Activated CD4-positive, CD25-positive, alpha-beta regulatory T cell treated with anti-CD3 and anti-CD28 coated beads, Interleukin-2, amount 50 U/mL, for 72 hours (primary cell): ENCODE measurements at regions not wholly inside any gene's neighbourhood (a gene's known extent, or its start where the extent isn't known, plus 50 kb on each side); places are given as distances from the start of the nearest gene placed in this dataset.

Experiments
- DNase-seq: peaks from one replicate; pipeline ENCODE4 v3.0.0; 2021

DNA sequence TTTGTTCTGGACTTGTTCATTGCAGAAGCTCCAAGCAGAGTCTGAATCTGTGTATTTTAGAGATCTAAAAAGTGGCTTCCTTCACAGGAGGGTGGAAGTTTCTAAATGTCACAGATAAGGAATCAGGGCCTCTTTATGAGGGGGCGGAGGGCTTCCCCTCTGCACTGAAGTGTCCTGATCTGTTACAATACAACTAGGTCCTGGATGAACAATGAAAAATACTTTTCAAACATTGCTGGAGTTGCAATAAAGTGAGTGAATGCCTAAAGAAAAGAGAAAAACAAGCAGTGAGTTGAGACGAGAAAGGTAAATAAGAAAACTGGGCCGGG, 179.3 kb upstream of the HDAC4 start:
- DNase-seq = no peak

DNA sequence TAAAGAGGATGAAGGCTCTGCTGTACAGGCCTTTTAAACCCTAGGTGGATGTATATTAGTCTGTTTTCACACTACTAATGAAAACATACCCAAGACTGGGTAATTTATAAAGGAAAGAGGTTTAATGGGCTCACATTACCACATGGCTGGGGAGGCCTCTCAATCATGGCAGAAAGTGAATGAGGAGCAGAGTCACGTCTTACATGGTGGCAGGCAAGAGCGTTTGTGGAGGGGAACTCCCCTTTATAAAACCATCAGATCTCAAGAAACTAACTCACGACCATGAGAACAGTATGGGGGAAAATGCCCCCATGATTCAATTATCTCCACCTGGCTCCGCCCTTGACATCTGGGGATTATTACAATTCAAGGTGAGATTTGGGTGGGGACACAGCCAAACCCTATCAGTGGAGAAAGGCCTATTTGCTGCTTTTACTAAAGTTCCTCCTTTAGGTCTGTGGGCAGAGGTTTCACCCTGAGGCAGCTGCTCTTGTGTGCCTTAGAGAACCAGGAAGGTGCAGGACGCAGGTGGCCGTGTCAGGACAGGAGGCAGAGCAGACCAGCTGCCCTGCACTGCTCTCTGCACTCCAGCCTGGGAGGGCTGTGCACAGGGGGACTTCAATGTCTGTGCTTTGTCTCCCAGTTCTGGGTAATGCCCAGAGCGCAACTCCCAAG, 178.8 kb upstream of the HDAC4 start:
- DNase-seq = no peak

DNA sequence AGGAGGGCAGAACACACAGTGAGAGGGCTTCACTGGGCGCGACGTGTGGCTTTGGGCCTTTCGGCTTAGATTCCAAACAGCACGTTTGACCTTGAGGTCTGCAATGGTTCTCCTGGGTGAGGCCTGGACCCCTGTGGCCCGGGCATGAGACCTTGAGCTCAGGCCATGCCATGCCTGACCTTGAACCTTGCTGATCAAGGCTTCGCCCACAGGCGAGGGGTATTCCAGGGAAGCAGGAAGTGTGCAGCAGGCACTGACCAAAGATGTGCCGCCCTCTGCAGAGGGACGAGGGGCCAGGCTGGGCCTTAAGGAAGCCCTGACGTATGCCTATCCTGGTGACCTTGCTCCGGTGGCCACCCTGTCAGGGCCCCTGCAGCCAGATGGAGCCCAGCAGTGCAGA, 178.3 kb upstream of the HDAC4 start:
- no peak for DNase-seq

DNA sequence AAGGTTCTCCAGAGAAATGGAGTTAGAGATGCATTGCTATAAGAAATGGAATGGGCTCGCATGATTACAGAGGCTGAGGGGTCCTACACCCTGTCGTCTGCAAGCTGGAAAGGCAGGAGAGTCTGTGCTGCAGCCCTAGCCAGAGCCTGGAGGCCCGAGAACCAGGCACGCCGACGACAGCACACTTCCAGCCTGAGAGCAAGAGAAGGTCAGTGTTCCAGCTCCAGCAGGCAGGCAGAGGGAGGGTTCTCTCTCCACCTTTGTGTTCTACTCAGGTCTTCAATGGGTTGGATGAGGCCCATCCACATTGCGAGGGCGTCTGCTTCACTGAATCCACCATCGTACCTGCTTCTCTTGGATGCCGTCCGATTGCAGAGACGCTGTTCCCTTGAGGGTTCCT, 177.6 kb upstream of the HDAC4 start:
- no peak for DNase-seq

DNA sequence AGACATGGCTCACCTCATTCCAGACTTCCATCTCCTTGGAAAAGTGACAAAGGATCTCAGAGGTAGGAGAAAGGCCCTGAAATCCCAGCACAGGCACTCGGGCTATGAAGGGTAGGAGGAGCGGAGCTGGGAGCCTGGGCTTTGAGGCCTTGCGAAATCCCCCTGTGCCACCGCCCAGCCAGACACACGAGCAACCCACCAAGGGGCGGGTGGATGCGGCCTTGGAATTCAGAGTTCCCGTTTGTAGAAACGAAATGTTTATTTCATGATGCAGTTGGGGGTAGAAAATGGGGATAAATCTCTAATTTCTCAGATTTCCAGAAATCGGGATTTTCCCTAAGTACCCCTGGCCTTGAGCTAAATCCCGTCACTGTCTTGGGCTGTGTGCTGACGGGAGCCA, 177.1 kb upstream of the HDAC4 start:
- DNase-seq = no peak

DNA sequence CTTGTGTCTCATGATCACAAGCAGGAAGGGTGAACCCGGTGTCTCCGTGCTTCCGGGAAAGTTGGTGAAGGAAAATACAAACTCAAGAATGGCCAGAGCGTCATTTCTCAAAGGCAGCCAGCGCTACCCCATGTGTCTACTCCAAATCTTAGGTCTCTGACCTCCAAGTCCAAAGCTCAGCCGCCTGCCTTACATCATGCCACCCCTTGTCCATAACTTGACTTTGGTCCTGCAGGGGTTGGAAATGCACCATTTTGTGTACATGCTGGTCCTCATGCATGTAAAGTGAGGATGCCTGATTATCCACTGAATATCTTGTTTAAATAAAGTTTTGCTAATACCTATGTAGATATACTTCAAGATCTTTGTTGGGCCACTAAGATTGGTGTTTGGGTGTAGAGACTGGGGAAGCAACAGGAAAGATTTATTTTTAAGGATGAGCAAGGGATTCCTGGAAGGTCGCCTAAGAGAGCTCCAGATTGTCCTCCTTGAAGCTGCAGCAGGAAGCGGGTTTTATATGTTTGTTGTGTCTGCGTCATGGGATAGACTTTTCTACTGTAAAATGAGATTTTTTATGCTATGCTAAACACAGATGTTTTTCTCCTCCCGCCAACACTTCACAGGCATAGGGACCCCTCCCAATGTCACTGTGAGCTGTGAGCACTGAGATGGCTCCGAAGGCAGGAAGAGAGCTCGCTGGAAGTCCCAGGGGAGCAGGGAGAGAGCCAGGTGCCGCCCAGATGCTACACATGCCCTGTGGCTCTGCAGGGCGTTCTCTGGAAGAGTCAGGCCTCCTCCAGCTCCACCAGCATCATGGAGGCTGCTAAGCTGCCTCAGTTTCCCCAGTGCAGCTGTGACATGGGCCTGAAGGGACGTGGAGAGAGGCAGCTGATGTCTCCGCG, 176.2 kb upstream of the HDAC4 start:
- no peak for DNase-seq

DNA sequence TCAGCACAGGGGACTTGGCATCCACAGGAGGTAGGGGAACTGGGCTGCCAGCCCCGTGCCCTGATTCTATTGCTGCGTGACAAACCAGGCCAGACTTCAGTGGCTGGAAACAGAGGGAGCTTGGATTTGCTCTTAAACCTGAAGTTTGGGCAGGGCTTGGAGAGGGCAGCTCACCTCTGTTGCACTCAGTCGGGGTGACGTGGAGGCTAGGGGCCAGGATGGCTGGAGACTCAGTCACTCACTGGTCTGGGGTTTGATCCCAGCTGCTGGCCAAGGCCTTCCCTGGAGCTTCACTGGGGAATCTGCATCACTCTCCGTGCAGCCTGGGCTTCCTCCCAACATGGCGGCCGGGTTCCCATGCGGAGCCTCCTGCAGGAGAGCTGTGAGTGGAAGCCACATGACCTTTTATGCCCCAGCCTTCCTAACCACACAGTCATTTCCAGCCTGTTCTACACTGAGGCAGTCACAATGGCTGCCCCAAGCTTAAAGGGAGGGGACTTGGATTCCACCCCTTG, 175.2 kb upstream of the HDAC4 start:
- no peak for DNase-seq

DNA sequence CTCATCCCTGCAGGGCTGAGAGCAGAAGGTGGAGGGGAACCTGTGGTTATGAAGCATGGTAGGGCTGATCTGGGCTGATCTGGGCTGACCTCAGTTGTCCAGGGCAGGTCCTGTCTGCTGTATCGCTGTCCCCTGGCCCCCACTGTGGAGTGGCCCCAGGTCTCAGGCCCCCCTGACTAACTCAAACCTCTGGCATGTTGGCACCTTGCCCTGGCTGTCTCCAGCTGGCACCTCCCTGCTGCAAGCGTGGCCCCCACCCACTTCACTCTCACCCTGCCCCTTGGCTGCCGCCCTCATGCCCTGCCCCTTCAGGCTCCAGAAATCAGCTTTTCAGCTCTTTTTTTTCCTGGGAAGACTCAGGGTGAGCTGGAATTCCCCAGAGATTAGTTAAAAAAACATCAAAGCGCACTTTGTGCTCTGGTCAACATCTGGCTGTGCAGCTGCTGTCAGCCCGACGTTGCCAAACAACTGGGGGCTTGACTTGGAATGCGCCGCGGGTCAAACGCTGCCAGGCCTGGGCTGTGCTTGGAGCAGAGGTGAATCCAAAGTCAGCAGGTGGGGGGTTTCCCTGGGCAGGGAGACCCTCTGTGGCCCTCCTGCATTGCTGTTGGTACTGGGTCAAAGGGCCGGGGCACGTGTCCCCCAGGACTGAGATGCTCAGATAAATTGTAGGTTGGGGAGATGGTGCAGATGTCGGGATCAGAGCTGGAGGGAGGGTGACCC, 173.8 kb upstream of the HDAC4 start:
- no peak for DNase-seq

DNA sequence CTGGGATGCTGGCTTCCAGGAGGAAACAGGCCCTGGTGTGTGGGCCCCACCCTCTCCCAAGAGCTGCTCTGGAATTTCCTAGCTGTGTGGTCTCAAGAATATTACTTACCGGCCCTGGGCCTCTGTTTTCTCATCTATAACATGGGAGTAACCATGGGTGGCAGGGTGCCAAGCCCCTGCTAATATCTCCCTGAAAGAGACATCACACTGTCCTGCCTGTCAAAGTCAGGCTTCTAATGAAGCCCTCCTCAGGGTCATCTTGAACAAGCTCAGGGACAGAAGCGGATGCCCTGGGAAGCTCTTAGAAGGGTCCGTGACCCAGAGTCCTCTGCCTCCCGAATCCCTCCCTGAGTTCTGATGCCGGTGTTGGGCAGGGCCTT, 173.2 kb upstream of the HDAC4 start:
- DNase-seq = no peak

DNA sequence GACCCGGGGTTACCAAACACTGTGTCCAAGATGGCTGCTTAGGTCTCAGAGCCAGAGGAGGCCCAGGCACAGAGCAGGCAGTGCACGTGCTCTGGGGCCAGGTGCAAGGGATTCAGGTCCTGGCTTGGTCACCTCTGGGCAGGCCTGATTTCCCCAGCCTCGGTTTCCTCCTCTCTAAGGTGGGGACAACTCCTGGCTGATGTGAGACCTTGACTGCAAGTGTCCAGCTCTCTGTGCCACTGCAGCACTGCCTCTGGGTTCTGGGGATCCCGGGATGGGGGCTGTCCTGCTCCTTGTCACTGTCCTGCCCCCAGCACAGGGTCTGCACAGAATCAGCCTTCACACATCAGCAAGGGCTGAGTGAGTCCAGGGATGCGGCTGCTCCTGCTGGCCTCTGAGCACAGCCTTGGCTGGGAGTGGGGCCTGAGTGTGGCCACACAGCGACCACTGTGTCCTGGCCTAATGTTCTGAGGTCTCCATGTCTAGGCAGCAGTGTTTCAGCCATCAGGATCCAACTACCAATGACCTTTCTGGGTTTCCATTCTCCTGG, 170.2 kb upstream of the HDAC4 start:
- no peak for DNase-seq

DNA sequence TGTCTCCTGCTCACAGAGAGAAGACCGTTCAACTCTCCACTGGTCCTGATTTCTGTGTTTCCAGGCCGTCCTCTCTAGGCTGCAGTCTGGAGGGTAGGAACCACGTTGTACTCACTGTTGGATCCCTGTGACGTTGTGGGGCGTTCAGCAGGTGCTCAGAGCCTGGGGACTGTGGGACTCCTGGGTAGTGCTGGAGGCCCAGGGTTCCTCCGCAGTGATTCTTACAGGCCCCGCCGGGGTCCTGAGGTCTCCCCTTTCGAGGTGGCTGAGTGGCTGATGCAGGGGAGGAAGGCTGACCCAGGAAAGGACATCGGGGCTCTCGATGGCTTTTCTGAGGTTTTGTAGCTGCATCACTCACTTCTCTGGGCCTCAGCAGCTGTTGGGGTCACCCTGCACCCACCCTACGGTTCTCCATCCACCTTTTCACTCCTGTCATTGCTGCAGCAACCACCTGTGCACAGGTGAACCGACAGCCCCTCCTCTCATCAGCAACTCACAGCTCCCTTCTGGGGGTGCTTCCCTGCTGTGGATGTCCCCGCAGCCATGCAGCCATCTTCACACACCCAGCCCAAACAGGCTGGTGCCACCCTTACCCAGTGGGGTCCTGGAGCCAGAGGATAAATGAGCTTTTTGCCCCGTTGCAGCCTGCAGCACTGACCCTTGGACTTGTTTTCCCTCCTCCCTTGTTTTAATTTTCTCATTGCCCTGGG, 169.6 kb upstream of the HDAC4 start:
- DNase-seq = no peak

DNA sequence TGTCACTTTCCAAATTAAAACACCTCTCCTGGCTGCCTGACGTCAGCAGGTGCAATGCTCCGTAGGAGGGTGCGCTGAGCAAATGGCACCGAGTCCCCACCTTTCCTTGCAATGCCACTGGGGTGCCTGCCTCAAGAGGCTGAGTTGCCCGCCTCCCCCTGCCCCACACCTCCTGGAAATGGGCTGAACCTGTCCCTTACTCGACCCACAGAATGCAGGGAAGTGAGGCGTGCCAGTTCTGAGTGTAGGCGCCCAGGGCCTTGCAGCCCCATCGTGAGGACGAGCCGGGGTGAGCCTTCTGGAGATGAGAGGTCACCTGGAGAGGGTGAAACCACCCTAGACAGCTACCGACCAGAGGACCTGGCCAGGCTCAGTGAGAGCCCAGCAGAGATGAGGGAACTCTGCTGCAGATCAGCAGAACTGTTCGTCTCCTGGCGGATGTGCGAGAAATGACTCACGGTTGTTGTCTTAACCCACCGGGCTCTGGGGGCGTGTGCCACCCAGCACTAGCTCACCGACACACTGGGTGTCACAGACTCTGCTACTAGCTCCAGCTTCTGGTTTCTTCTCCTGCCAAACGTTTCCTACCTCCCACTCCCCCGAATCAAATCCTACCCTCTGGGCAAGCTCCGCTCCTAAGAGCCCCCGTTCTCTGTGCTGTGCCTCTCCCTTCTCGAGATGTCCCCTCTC, 168.7 kb upstream of the HDAC4 start:
- no peak for DNase-seq

DNA sequence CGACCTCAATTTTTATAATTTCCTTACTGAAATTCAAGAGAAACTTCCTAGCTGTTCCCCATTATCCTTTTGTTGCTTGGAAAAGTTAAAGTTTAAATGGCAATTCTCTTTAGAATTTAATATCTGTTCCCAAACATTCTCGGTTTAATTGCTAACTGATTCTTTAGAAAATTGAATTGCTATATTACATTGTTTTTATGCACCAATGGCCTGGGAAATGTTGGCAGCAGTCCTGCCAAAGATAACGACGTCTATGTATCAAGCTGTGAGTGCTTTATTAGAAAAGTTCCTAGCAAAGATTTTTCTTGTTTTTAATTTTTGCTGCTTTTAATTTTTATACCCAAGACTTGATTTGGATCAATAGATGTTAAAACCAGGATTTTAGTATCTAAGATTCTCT, 167.8 kb upstream of the HDAC4 start:
- DNase-seq = no peak

DNA sequence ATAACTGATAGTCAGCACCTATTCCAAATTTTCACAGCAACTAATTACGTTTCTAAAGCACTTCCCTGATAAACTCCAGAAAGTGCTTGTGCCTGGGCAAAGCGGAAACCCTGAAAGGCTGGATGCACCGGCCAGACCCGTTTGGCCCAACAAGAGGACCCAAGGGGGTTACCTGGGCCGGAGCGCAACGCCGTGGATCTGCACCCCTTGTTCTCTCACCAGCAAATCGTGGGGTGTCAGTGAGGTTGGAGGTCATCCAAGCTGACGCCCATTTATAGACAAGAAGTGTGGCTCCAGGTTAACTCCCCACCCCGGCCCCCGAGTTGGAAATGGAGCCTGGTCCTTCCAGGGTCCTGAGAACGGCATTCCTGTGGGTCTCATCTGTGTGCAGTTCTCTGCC, 167.0 kb upstream of the HDAC4 start:
- DNase-seq = no peak

DNA sequence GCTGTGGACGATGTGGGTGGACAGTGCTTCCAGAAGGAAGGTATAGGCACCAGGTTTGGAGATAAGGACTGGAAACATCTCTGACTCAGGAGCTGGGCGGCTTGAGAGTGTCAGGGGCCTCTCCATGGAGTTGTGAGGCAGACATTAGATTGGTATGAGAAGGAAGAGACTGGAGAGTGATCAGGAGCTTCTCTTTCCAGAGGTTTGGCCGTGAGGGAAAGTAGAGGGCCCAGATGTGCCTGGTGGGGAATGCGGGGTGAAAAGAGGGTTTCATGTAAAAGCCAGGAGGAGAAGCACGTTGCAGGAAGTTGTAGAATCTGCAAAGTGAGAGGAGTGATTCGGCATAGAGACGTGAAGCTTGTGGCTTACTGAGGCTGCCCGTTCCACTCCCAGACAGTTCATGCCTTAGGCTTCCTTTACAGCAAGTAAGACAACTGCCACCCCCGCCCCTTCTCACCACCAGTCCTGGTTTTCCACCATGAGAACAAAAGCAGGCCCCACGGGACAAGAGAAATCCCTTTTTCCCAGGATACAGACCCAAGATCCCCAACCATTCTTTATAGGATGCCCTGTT, 166.3 kb upstream of the HDAC4 start:
- no peak for DNase-seq

DNA sequence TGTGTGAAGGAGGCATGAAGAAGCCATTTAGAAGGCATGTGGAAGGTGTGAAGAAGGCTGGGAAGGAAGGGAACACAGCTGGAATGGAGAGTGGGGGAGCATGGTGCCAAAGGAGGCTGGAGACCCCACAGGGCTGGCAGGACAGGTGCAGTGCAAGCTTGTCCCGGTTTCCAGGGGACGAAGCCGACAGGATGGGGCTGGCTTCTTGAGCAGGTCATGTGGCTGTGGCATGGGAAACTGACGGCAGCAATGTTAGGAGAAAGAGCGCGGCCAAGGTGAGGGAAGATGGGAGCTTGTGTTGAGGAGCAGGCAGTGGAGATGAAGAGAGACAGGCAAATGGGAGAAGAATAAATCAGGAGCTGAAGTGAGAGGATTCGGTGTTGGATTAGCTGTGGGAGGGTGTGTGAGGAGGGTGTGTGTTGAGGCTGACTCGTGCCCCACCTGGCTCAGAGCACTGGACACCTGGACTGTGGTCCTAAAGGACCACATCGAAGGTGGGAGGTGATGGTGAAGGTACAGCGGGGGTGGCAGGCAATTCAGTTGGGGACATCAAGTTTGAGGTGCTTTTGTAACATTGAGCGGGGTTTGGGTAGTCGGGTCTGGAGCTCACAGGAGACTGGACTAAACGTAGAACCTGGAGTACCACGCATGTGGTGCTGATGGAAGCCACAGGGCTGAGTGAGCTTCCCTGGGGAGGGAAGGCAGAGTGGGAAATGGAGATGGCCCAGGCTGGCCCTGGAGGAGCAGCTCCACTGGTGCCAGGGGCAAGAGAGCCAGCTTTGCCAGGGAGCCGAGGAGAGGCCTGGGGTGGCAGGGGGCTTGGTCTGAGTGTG, 165.6 kb upstream of the HDAC4 start:
- peak; percentile 15 for DNase-seq

DNA sequence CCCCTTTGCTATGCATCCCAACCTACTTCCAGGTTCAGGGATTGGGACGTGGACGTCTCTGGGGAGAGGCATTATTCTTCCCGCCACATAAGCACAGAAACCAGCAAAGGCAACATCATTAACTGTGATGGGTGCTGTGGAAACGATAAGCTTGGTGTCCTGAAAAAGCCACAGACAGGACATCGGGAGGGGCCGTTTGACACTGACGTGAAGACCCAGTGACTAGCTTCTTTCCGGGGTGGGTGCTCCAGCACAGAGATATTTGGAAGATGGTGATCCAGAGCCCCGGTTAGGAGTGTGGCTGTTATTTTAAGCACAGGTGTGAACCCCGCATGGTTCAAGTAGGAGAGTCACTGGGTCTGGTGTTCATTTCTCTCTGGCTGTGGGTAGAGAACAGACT, 163.8 kb upstream of the HDAC4 start:
- peak; percentile 8 for DNase-seq

DNA sequence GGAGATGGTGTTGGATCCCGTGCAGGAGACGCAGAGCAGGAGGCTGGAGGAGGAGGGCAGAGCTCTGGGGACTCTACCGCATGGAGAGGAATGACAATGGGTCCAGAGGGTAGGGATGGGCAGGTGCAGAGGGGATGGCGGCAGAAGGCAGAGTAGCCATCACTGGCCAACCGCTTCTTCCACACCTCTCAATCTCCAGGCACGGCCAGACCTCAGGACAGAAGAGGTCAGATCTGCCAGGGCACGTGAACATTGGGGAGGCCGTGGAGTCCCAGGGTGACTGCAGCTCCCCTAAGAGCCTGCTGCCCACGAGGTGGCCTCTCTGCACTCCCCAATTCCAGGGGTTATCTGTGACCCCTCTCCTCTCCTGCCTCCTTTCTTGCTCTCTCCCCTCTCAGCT, 162.7 kb upstream of the HDAC4 start:
- DNase-seq = peak; percentile 4

DNA sequence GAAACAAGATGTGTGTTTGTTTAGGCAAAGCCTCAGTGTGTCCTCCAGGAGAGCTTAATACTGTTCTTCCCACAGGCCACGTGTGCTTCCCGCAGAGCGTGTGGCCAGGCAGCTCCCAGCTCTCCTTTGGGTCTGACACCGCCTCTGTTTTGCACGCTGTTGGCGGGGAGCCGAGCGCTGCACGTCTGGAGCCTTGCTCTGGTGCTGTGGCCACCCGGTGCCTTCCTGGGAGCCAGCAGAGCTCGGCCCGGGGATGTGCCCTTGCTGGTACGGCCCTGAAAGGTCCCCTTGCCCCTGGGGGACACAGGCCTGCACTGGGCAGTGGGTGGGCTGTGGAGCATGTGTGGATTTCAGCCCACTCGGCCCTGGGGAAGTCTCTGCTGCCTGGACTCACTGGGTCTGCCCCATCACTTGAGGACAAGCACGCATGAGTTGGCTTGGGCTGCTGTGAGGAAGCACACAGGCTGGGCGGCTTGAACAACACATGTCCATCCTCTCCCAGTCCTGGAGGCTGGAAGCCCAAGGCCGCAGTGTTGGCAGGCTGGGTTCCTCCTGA, 160.7 kb upstream of the HDAC4 start:
- DNase-seq = peak; percentile 21

DNA sequence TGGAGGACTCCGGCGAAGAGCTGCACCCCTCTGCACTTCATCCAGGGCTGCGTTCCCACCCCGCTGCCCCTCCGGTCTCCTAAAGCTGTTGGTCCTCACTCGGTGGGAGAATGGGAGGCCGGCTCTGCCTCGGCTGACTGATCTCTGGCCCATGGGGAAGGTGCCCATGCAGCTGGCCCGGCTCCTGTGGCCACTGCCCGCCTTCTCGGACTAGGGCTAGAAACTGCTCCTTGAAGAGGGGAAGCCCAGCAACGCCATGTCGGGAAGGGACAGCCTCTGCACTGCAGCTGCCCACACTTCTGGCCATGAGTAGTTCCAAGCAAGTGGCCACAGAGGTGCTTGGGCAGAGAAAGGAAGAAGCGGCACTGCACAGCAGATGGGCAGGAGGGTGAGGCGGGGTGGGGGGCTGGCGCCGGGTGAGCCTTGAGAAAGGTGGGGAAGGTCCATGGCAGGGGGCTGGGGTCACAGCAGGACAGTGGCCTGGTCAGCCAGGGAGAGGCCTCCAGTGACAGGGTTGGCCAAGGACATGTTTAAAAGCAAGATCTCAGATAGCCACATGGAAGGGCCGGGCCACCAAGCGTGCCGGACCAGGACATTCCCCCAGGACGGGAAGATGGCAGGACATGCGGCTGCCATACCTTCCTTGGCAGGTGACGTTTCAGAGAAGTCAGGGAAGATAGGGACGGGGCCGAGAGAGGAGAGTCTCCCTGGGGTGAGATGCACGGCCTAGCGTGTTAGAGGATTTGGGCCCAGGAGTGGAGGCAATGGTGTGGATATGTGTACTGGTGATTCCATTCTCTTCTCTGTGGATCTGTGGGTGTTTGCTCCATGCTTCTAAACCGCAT, 158.8 kb upstream of the HDAC4 start:
- DNase-seq = peak; percentile 23
